K562 (cell line): ENCODE measurements at regions not wholly inside any gene's neighbourhood (a gene's known extent, or its start where the extent isn't known, plus 50 kb on each side); places are given as distances from the start of the nearest gene placed in this dataset.
A peak's percentile ranks its signal among the peaks of the same experiment; 100 is the strongest.

Experiments used
- ATAC-seq: fragments of 200-7000 bp; cut with Tn5 transposase; 3 replicates; pipeline ENCODE4 v1.9.1; 2020; ENCODE audit warnings: moderate library complexity
- BruUV-seq: library from RNA; stranded (reverse); fragments of 400-500 nt; replicated peaks from 2 replicates; lab custom pipeline; 2021; lab: Mats Ljungman, UMichigan
- CTCF ChIA-PET: fragments of 300-600 bp; formaldehyde crosslinking; extraction: SDS; loops from one replicate; lab custom pipeline; 2021; ENCODE audit warnings: low intra/inter-chr PET ratio; lab: Yijun Ruan, JAX
- POLR2A ChIA-PET: fragments of 300-600, 350-650 bp; sonication (Branson Sonifier 250); formaldehyde crosslinking; extraction: SDS; loops from one replicate; lab custom pipeline; 2021; ENCODE audit warnings: antibody characterized with exemption, inconsistent platforms; lab: Yijun Ruan, JAX
- DNase-seq, 4 experiments: peaks; one replicate each; pipeline versions ENCODE4 v3.0.0 to v3.0.0-alpha.2; 2011 to 2018; ENCODE audit warnings: low spot score in 3 of 4, mixed read lengths in 3 of 4; ENCODE audit errors: extremely low read depth in 1 of 4
- FAIRE-seq: peaks from 2 replicates; lab custom pipeline; 2011; peaks lifted over from hg19 to GRCh38; lab: Jason Lieb, UNC
- H2AFZ ChIP-seq: 2 replicates; pipeline ENCODE4 v1.6.0; 2011; ENCODE audit warnings: low read depth, low read length, control low read depth, inconsistent platforms
- H3K27ac ChIP-seq: fragments of 200-600 bp; 3 replicates; pipeline ENCODE4 v1.8.0; 2011; ENCODE audit warnings: low read depth, mild to moderate bottlenecking, control low read depth, inconsistent platforms, low read length, moderate library complexity, mixed read lengths; ENCODE audit errors: extremely low read depth
- H3K27me3 ChIP-seq, 2 experiments: fragments of 300-600 bp in 1 of 2; 2 replicates in 1 of 2; 3 replicates in 1 of 2; pipeline versions ENCODE4 v1.6.0 to v1.8.0; 2011; ENCODE audit warnings: inconsistent platforms in 2 of 2, low read length in 2 of 2, mild to moderate bottlenecking in 1 of 2, mixed read lengths in 1 of 2, moderate library complexity in 1 of 2; ENCODE audit not compliant: control insufficient read depth in 2 of 2, insufficient read depth in 2 of 2
- H3K36me3 ChIP-seq: fragments of 300-600 bp; 3 replicates; pipeline ENCODE4 v1.8.0; 2011; ENCODE audit warnings: mild to moderate bottlenecking, low read length, inconsistent platforms; ENCODE audit not compliant: control insufficient read depth, insufficient read depth
- H3K4me1 ChIP-seq, 2 experiments: fragments of 200-600 bp in 1 of 2; replicated peaks in 1 of 2; 2 replicates in 1 of 2; 3 replicates in 1 of 2; pipeline versions ENCODE4 v1.5.1 to v1.8.0; 2011; ENCODE audit warnings: inconsistent platforms in 2 of 2, low read length in 2 of 2, mild to moderate bottlenecking in 1 of 2, mixed read lengths in 1 of 2, moderate library complexity in 1 of 2; ENCODE audit not compliant: control insufficient read depth in 2 of 2, insufficient read depth in 2 of 2
- H3K4me2 ChIP-seq: 2 replicates; pipeline ENCODE4 v1.6.1; 2011; ENCODE audit warnings: low read length, control low read depth, inconsistent platforms, mixed read lengths; ENCODE audit not compliant: insufficient read depth
- H3K4me3 ChIP-seq: fragments of 200-600 bp; sonication (generic), shearing (Covaris generic); 2 replicates; pipeline ENCODE4 v1.5.1; 2016; ENCODE audit warnings: control low read depth, inconsistent platforms
- H3K79me2 ChIP-seq: fragments of 200-600 bp; 3 replicates; pipeline ENCODE4 v1.8.0; 2011; ENCODE audit warnings: low read length, inconsistent platforms; ENCODE audit not compliant: control insufficient read depth, insufficient read depth
- H3K9ac ChIP-seq, 2 experiments: 2 replicates each; pipeline versions ENCODE4 v1.6.0 to v1.6.1; 2011; ENCODE audit warnings: low read depth in 2 of 2, low read length in 2 of 2, control low read depth in 1 of 2, inconsistent platforms in 1 of 2, mild to moderate bottlenecking in 1 of 2, mixed read lengths in 1 of 2; ENCODE audit not compliant: insufficient read depth in 1 of 2
- H3K9me1 ChIP-seq: one replicate; pipeline ENCODE4 v1.6.0; 2011; ENCODE audit warnings: inconsistent platforms, mild to moderate bottlenecking, low read length, moderate library complexity; ENCODE audit not compliant: control insufficient read depth, insufficient read depth
- H3K9me3 ChIP-seq: replicated peaks from 2 replicates; pipeline ENCODE4 v1.5.1; 2011; ENCODE audit warnings: low read depth, low read length, inconsistent platforms; ENCODE audit not compliant: control insufficient read depth, insufficient read depth
- H4K20me1 ChIP-seq: replicated peaks from 2 replicates; pipeline ENCODE4 v1.6.1; 2011; ENCODE audit warnings: low read length, inconsistent platforms, mixed read lengths; ENCODE audit not compliant: control insufficient read depth, insufficient read depth
- CHCHD3 ChIP-seq: fragments of 250-450 bp; sonication (Bioruptor Pico); IDR thresholded peaks from 2 replicates; pipeline ENCODE4 v2.1.2; 2022; ENCODE audit warnings: mild to moderate bottlenecking
- ELF4 ChIP-seq: fragments of 450-650 bp; formaldehyde crosslinking; IDR thresholded peaks from 2 replicates; pipeline ENCODE4 v1.4.0; 2022; ENCODE audit warnings: missing genetic modification characterization
- EP300 ChIP-seq: IDR thresholded peaks from 2 replicates; pipeline ENCODE4 v1.6.1; 2012; ENCODE audit warnings: low read length, improper control_type of control experiment
- NCOA2 ChIP-seq, 2 experiments: fragments of 450-650 bp; IDR thresholded peaks; 2 replicates each; pipeline ENCODE4 v1.6.1; 2018; ENCODE audit warnings: mild to moderate bottlenecking in 2 of 2, moderate library complexity in 1 of 2; ENCODE audit not compliant: partially characterized antibody in 2 of 2
- NR3C1 ChIP-seq: sonication (generic); formaldehyde crosslinking; IDR thresholded peaks from 2 replicates; pipeline ENCODE4 v1.8.1; 2022; ENCODE audit warnings: missing genetic modification reagents
- PHTF2 ChIP-seq: fragments of 250-450 bp; sonication (Bioruptor Pico); IDR thresholded peaks from 2 replicates; pipeline ENCODE4 v1.5.0; 2021; ENCODE audit warnings: mild to moderate bottlenecking
- PURB ChIP-seq: sonication (generic); formaldehyde crosslinking; IDR thresholded peaks from 2 replicates; pipeline ENCODE4 v1.9.0; 2021; ENCODE audit warnings: low read depth, mild to moderate bottlenecking, missing genetic modification reagents
- SAP30 ChIP-seq: fragments of 200-600 bp; sonication (generic); IDR thresholded peaks from 2 replicates; pipeline ENCODE4 v1.6.1; 2012; ENCODE audit warnings: borderline replicate concordance, low read depth, mild to moderate bottlenecking, moderate library complexity, low read length, control low read depth, inconsistent platforms; ENCODE audit not compliant: insufficient read depth, poor library complexity, severe bottlenecking
- SRF ChIP-seq, 2 experiments: fragments of 250-450, 450-650 bp in 1 of 2; sonication (Bioruptor Pico) in 1 of 2; sonication (generic) in 1 of 2; formaldehyde crosslinking; IDR thresholded peaks; 2 replicates each; pipeline versions ENCODE4 v1.5.0 to v1.5.1; 2020 to 2022; ENCODE audit warnings: mild to moderate bottlenecking in 1 of 2, missing genetic modification reagents in 1 of 2
- ZNF197 ChIP-seq: fragments of 200-800 bp; sonication (Bioruptor generic); IDR thresholded peaks from 2 replicates; pipeline ENCODE4 v1.6.1; 2016; ENCODE audit warnings: low read depth, missing genetic modification characterization, missing compliant biosample characterization
- WGBS: fragments of 100-300 bp; shearing (Covaris generic); methylation state at CpG from one replicate; pipeline ENCODE4 v1.1.6; 2016; ENCODE audit warnings: low coverage, mixed read lengths; ENCODE audit not compliant: insufficient coverage; ENCODE audit errors: missing lambda C conversion rate; 5-methylcytosine and 5-hydroxymethylcytosine counted together
- in situ Hi-C: fragments of 300-500 bp; cut with MboI; formaldehyde crosslinking; loops from 4 replicates; pipeline ENCODE4 v1.15.0; 2018; ENCODE audit warnings: inconsistent platforms, mixed read lengths
- intact Hi-C: fragments of 100-400 bp; cut with micrococcal nuclease; formaldehyde crosslinking; loops from 2 replicates; pipeline ENCODE4 v1.14.2; 2022
- TF ChIP-seq, protein P1 (sequence below): fragments of 250-450 bp; sonication (Bioruptor Pico); IDR thresholded peaks from 2 replicates; pipeline ENCODE4 v1.8.0; 2021; ENCODE audit warnings: borderline replicate concordance, mild to moderate bottlenecking, moderate library complexity; ENCODE audit not compliant: poor library complexity, severe bottlenecking
- TF ChIP-seq, protein P2 (sequence below): sonication (generic); formaldehyde crosslinking; IDR thresholded peaks from 2 replicates; pipeline ENCODE4 v1.8.0; 2022; ENCODE audit warnings: mild to moderate bottlenecking, low read depth, missing genetic modification reagents

DNA sequence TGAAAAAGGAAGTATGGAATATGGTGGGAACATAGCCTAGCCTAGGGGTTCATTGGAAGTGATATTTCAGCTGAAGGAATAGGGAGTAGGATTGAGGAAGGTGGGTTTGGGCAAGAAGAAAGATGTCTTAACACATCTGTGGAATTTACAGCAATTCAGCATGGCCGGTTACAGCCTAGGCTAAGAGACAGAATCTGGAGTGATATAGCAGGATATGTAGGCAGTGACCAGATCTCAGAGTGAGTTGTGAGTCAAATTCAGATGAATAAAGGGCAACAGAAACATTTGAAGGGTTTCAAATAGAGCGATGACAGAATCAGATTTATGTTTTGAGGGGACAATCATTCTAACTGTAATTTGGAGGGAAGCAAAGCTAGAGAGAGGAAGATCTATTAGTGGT, 199.0 kb upstream of the PRPS1L1 start:
- POLR2A ChIA-PET, result no interaction called here
- in situ Hi-C loops, result no loop called here
- peak; percentile 63 for ATAC-seq

DNA sequence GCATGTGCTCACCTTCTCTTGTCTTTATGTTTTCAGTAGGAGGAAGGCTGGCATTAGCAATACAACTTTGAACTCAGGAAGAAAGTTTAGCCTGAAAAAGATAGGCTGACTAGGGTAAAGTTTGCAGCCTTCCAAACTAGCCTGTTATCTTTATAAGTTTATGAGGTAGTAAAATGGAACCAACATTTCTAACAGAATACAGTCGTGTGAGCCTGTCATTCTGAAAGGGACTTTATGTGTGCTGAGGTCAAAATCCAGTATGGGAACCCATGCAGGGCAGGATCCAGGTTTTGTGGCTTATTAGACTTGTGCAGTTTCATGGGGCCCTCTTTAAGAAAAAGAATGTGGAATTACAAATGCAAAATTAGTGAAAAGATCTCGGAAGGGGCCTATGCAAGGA, 201.0 kb upstream of the PRPS1L1 start:
- FAIRE-seq, result no peak
- ATAC-seq, result no peak
- ChIA-PET POLR2A (interaction anchor here (0.8 kb wide), 1 partner anchor 11 kb away, joined by 3 read pairs; no protein-coding TSS in a partner anchor), CTCF (no interaction called here)
- no peak overlapping the region for H3K4me2 ChIP-seq
- no peaks in the 10 kb centered on the region for H3K9me3 ChIP-seq
- no peaks in the 10 kb centered on the region for H3K79me2 ChIP-seq
- H3K27ac ChIP-seq, result no peak overlapping the region
- no peaks in the 10 kb centered on the region for H4K20me1 ChIP-seq
- H3K9me1 ChIP-seq, result no peaks in the 10 kb centered on the region
- in situ Hi-C loops, result no loop called here
- 23% methylated on average over 2 of the region's 2 CpGs for WGBS
- H3K4me1 ChIP-seq, result no peaks in the 10 kb centered on the region
- no peak overlapping the region for H3K4me3 ChIP-seq
- H3K36me3 ChIP-seq, result no peaks in the 10 kb centered on the region
- peak overlapping the region; percentile 36 for H2AFZ ChIP-seq
- H3K9ac ChIP-seq, result no peak overlapping the region
- no peak for DNase-seq
- intact Hi-C loops, result loop anchor here (5.0 kb wide), 1 partner anchor 94 kb away; no protein-coding TSS in a partner anchor
- no TSS peak for BruUV-seq
- no peaks in the 10 kb centered on the region for H3K27me3 ChIP-seq
- TF ChIP-seq, protein P1, sequence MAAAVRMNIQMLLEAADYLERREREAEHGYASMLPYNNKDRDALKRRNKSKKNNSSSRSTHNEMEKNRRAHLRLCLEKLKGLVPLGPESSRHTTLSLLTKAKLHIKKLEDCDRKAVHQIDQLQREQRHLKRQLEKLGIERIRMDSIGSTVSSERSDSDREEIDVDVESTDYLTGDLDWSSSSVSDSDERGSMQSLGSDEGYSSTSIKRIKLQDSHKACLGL (CRISPR knock-in tag), result no peak
- no peak for TF ChIP-seq SAP30
- no peak for TF ChIP-seq EP300
- TF ChIP-seq CHCHD3 (CRISPR knock-in tag), result no peak
- no peak for TF ChIP-seq ELF4 (CRISPR knock-in tag)
- TF ChIP-seq NCOA2 (IDR thresholded peaks at IDR 0.05; ENCODE audit: partially characterized antibody in 2 of 2), result no peak
- TF ChIP-seq PURB, result no peak
- TF ChIP-seq, protein P2, sequence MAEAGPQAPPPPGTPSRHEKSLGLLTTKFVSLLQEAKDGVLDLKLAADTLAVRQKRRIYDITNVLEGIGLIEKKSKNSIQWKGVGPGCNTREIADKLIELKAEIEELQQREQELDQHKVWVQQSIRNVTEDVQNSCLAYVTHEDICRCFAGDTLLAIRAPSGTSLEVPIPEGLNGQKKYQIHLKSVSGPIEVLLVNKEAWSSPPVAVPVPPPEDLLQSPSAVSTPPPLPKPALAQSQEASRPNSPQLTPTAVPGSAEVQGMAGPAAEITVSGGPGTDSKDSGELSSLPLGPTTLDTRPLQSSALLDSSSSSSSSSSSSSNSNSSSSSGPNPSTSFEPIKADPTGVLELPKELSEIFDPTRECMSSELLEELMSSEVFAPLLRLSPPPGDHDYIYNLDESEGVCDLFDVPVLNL (CRISPR knock-in tag), result no peak

More for the DNA sequence above, 199.0 kb upstream of the PRPS1L1 start:
- Histone ChIP-seq H3K4me1 (no peaks in the 10 kb centered on the region), H3K9me1 (no peaks in the 10 kb centered on the region), H3K9ac (no peak overlapping the region), H2AFZ (peak overlapping the region; percentile 60), H3K79me2 (no peaks in the 10 kb centered on the region), H3K27me3 (no peaks in the 10 kb centered on the region), H3K36me3 (no peaks in the 10 kb centered on the region), H4K20me1 (no peaks in the 10 kb centered on the region), H3K4me3 (no peak overlapping the region), H3K27ac (no peak overlapping the region), H3K9me3 (no peaks in the 10 kb centered on the region), H3K4me2 (no peak overlapping the region)
- FAIRE-seq (no peak), DNase-seq (no peak)
- CTCF ChIA-PET, result no interaction called here
- intact Hi-C loops, result loop anchor here (5.0 kb wide), 1 partner anchor 96 kb away; no protein-coding TSS in a partner anchor
- TF ChIP-seq NR3C1 (CRISPR knock-in tag), result no peak
- no peak for TF ChIP-seq SRF (CRISPR knock-in tag; IDR thresholded peaks at IDR 0.05)
- no peak for TF ChIP-seq PHTF2 (CRISPR knock-in tag)
- no peak for TF ChIP-seq ZNF197 (CRISPR knock-in tag)
- 34% methylated on average over 2 of the region's 2 CpGs for WGBS
- BruUV-seq, result no TSS peak
